ENCODE measurements at regions not wholly inside any gene's neighbourhood (a gene's known extent, or its start where the extent isn't known, plus 50 kb on each side); places are given as distances from the start of the nearest gene placed in this dataset.

- TF ChIP-seq POLR2A (IDR thresholded peaks at IDR 0.05; ENCODE audit: low read depth, low read length) (no peak), POLR2AphosphoS5 (IDR thresholded peaks at IDR 0.05; ENCODE audit: low read depth, low read length) (no peak)
Measured at GRCh38 chr19:28730791-28731512, 482.0 kb downstream of the UQCRFS1 start.

Data from GM12891 (cell line).